GM18867 (cell line): ENCODE measurements at regions not wholly inside any gene's neighbourhood (a gene's known extent, or its start where the extent isn't known, plus 50 kb on each side); places are given as distances from the start of the nearest gene placed in this dataset.

Experiments used
- ATAC-seq: cut with Tn5 transposase; IDR thresholded peaks from one replicate; pipeline ENCODE4 v1.9.1; 2021; ENCODE audit warnings: mild to moderate bottlenecking, moderate library complexity; ENCODE audit not compliant: unreplicated experiment

- ATAC-seq: no peak
Measured at GRCh38 chr2:16566701-16567100, 98.9 kb downstream of the CYRIA start.

GRCh38 chr2:16565481-16565880 is 100.2 kb downstream of the CYRIA start:
- no peak for ATAC-seq

- ATAC-seq: no peak
Measured at GRCh38 chr2:16561676-16562075, 104.0 kb downstream of the CYRIA start.

DNA sequence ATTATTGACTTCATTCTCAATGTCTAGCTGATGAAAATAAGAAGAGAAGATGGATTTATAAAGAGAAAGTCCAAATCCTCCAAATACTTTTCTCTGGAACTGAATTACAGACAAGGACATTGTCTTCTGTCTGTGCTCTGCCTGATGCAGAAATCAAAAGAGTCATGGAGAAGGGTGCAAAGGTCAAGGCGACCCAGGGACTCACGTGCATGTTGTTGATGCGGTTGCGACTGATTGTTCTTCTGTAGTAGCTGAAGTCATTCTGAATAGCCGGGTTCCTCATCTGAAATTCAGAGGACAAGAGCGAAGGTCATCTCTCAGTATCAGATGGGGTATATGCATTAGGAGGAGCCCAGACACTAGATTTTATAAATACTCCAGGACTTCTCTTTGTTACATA is 104.4 kb downstream of the CYRIA start:
- no peak for ATAC-seq

DNA sequence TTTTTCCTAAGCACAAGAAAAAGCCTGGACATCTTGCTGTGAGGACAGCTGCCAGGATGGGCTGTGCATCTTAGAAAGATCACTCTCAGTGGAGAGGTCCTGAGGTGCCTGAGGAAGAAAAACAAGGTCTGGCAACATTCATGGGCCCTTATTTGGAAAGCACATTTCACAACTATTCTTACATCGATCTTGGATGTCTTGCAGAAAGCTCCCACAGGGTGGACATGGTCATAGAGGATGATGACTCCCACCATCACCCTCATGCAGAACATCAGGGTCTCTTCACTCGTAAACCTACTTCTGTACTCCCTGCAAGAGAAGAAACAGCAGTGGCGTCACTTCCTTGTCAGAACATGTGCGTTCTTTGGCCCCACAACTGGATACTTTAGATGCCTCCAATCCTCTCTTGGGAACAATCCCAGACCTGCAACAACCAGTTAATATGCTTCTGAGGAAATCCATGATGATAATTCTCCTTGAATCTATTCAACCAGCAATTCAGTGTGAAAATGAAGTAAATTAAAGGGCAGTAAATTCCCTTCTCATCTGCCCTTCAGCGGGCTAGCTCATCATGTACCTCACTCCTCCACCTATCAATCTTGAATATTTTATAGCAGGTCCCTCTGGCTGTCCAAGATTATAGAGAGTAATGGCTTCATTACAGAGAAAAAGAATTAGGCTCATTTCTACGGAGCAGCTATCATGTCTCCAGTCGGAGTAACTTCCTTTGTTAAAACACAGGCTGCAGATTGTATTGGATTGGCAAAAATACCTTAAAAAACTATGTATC is 106.2 kb downstream of the CYRIA start:
- no peak for ATAC-seq

DNA sequence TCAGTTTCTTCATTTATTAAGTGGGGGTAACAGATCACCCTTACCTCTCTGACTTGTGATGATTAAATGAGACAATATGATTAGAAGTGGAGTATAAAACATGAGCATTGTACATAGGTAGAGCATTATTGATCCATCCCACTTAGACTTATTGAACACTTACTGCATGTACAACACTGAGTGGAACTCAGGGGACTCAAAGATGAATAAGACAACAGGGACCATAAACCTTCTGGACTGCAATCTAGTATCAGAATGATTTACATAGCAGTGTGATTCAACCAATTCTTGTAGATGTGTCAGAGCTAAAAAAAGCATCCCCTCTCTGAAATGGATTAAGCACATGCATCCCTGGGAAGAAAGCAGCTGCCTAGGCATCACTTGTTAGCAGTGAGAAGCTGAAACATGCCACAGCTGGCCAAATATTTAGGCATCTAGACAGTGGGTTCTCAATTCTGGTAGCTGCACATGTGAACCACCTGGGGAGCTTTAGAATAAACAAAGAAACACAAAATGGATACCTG is 111.5 kb downstream of the CYRIA start:
- no peak for ATAC-seq

GRCh38 chr2:16553226-16553625 is 112.4 kb downstream of the CYRIA start:
- peak; percentile 70 for ATAC-seq

- no peak for ATAC-seq
Measured at GRCh38 chr2:16552202-16552601, 113.4 kb downstream of the CYRIA start.

- no peak for ATAC-seq
Measured at GRCh38 chr2:16548036-16548435, 117.6 kb downstream of the CYRIA start.

DNA sequence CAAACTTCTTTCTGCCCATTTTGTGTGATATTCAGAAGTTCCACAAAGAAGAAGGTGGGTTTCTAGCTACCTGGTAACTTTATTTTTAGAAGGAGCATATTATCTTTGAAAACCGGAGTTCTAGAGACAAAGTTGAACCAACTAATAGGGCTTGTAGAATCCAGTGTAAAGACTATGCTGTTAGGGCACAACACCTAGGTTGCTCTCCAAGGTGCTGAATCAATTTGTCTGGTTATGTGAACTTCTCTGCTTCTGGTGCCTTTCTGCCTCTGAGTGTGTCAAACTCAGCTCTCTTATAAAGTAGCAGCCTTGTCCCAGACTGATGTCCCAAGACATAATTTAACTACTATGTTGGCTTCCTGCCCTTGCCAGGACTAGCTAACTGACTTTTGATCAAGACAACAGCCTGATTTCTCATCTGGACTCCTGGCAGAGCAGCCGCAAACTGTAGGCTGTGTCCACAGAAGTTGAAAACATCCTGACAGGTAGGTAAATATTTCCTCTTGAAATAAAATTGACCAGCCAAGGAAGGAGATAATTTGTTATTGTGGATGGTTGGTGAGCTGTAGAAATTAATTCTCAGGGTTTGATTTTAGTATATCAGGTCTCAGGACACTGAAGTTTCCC is 119.4 kb downstream of the CYRIA start:
- peak; percentile 48 for ATAC-seq

DNA sequence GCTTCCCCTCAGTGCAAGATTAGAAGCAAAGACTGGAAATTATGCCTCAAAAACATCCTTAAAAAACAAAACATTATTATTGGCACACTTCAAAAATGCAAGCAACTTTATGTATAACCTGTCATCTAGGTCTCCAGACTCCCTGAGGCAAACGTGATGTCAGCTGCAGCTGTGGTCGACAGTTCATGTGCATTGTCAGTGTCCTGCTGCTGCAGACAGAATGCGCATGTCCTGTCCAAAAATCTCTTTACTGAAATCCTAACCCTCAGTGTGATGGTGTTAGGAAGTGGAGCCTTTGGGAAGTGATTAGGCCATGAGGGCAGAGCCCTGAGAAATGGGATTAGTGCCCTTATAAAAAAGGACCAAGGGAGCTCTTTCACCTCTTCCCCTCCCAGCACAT is 126.9 kb downstream of the CYRIA start:
- no peak for ATAC-seq

GRCh38 chr2:16537347-16537746 is 128.3 kb downstream of the CYRIA start:
- ATAC-seq: no peak

DNA sequence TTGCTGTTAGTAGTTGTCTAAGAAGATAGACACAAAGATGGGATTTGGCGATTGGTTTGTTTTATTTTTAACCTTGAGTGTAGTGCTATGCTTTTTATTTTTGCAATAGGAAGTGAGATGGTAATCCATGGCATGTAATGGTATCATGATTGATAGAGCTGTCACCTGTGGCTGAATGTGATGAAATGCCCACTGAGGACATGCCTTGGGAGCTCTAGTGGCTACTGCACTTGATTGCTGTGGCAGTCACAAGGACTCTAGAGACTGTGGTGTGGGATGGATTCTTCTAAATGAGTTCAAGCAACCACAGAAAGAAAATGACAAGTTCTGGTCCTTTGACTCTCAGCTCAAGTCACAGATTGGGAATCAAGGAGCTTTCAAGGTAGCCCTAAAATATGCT is 139.4 kb downstream of the CYRIA start:
- no peak for ATAC-seq

DNA sequence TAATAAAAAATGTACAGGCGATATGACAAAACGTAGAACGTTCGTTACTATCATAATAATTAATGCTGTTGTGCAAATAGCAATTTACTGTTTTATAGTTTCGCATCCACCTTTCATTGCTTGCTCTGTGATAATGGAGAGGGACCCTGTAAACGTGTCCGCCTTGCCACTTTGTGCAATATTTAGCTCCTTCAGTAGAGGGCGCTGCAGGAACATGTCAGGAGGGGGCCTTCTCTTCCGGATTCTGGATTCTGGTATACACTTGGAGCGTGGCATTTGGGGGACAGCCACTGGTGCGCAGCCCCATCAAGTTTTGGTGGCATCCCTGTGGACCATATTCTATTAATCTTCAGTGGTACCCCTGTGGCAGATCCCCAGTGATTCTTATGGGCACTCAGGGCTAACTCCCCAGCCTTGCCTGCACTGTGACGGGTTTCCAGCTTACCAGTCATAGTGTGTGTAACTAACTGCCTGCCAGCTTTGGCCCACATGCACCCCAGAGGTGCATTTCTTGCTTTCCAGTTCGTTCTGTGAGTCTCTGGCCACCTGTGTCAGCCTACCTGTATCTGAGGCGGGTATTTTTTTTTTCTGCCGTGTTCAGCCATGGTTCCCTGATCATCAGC is 140.3 kb downstream of the CYRIA start:
- peak; percentile 42 for ATAC-seq

GRCh38 chr2:16523711-16524110 is 141.9 kb downstream of the CYRIA start:
- no peak for ATAC-seq

GRCh38 chr2:16522031-16522831 is 143.4 kb downstream of the CYRIA start:
- no peak for ATAC-seq

GRCh38 chr2:16520891-16521290 is 144.7 kb downstream of the CYRIA start:
- ATAC-seq: no peak

DNA sequence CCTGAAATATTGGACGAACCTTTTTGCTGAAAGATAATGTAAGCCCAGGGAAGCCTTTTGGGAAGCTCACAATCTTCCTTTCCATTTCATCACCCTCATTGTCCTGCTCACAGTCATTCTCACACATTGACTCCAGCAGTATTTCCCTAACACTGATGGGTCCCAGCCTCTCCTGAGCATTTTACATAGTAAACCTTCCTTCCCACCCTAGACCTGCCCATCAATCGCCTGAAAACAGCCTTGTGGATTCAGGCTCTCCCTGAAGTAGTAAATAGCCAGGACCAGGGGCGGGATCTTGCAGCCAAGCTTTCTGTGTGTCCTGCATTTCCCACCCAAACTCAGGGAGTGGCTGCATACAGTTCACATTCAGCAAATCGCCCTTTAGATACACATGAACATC is 149.9 kb downstream of the CYRIA start:
- ATAC-seq: no peak

GRCh38 chr2:16513626-16514025 is 152.0 kb downstream of the CYRIA start:
- no peak for ATAC-seq

DNA sequence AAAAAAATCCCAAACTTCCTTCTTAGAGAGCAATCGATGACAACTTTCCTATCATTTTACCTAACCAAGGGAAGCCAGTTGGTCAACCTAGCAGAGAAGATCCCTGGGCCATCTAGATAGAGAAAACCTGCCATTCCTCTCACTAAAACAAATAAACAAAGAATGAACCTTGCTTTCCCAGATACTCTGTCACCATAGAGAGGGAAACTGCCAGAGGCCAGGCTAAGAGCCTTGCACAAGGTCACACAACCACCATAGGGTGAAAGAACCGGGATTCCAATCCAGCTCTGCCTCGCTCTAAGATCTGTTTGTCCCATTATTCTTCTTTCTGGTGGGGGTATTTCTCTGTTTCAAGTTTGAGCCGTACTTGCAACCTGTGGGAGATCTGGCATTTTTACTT is 154.6 kb downstream of the CYRIA start:
- no peak for ATAC-seq

DNA sequence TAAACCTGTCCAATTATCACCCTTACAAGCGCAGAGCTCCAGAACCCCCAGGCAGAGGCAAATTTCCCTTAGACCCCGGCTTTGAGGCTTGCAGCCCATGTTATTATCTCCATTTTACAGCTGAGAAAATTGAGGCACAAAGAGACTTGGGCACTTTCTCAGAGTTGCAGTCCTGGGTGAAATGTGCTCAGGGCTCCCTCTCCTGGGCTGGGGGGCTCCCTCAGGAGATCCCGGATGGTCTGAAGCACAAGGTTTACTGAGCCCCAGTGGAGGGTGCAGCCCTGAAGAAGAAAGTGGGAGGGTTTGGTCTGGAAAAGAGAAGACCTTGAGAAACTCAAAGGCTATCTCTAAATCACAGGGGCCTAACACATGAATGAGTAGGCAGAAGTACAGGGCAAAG is 156.6 kb downstream of the CYRIA start:
- ATAC-seq: no peak
